SK-N-SH treated with all-trans-retinoic acid at 6 μM for 48 hours (cell line): ENCODE measurements at regions not wholly inside any gene's neighbourhood (a gene's known extent, or its start where the extent isn't known, plus 50 kb on each side); places are given as distances from the start of the nearest gene placed in this dataset.

Source experiments
- ATAC-seq: fragments of 200-7000 bp; cut with Tn5 transposase; 3 replicates; pipeline ENCODE4 v1.9.1; 2020; ENCODE audit warnings: mild to moderate bottlenecking, moderate library complexity
- ARNTL ChIP-seq: fragments of 450-650 bp; formaldehyde crosslinking; IDR thresholded peaks from 2 replicates; pipeline ENCODE4 v1.5.0; 2020; ENCODE audit warnings: low read depth, mild to moderate bottlenecking, moderate library complexity, borderline replicate concordance
- CREB5 ChIP-seq: fragments of 250-450 bp; sonication (Bioruptor Pico); IDR thresholded peaks from 2 replicates; pipeline ENCODE4 v1.5.1; 2020; ENCODE audit warnings: low read depth, mild to moderate bottlenecking, moderate library complexity
- CSRNP3 ChIP-seq: fragments of 250-450 bp; sonication (Bioruptor Pico); IDR thresholded peaks from 2 replicates; pipeline ENCODE4 v1.5.1; 2021; ENCODE audit warnings: mild to moderate bottlenecking, moderate library complexity
- ESRRG ChIP-seq: fragments of 250-450 bp; sonication (Bioruptor Pico); IDR thresholded peaks from 2 replicates; pipeline ENCODE4 v1.6.1; 2021; ENCODE audit warnings: mild to moderate bottlenecking
- GLIS3 ChIP-seq: fragments of 250-450 bp; sonication (Bioruptor Pico); IDR thresholded peaks from 2 replicates; pipeline ENCODE4 v1.5.0; 2020; ENCODE audit warnings: mild to moderate bottlenecking, moderate library complexity
- ISL1 ChIP-seq: fragments of 250-450 bp; sonication (Bioruptor Pico); IDR thresholded peaks from 2 replicates; pipeline ENCODE4 v2.1.2; 2022; ENCODE audit warnings: mild to moderate bottlenecking, moderate library complexity
- OSR1 ChIP-seq: fragments of 250-450 bp; sonication (Bioruptor Pico); IDR thresholded peaks from 2 replicates; pipeline ENCODE4 v1.8.0; 2022; ENCODE audit warnings: moderate library complexity, mild to moderate bottlenecking, inconsistent platforms
- PATZ1 ChIP-seq: fragments of 250-450 bp; sonication (Bioruptor Pico); IDR thresholded peaks from 2 replicates; pipeline ENCODE4 v1.8.0; 2020; ENCODE audit warnings: mild to moderate bottlenecking, moderate library complexity, borderline replicate concordance
- PPARA ChIP-seq: fragments of 250-450 bp; sonication (Bioruptor Pico); IDR thresholded peaks from 2 replicates; pipeline ENCODE4 v1.5.0; 2020; ENCODE audit warnings: mild to moderate bottlenecking, borderline replicate concordance
- RARB ChIP-seq: fragments of 250-450 bp; sonication (Bioruptor Pico); IDR thresholded peaks from 2 replicates; pipeline ENCODE4 v1.8.0; 2021; ENCODE audit warnings: mild to moderate bottlenecking, moderate library complexity
- TCF4 ChIP-seq: fragments of 250-450 bp; sonication (Bioruptor Pico); IDR thresholded peaks from 2 replicates; pipeline ENCODE4 v1.8.0; 2021; ENCODE audit warnings: mild to moderate bottlenecking, moderate library complexity, borderline replicate concordance
- TSHZ2 ChIP-seq: fragments of 250-450 bp; sonication (Bioruptor Pico); IDR thresholded peaks from 2 replicates; pipeline ENCODE4 v1.5.0; 2020; ENCODE audit warnings: mild to moderate bottlenecking, moderate library complexity
- ZC3H10 ChIP-seq: fragments of 250-450 bp; sonication (Bioruptor Pico); IDR thresholded peaks from 2 replicates; pipeline ENCODE4 v1.5.1; 2021; ENCODE audit warnings: mild to moderate bottlenecking, moderate library complexity
- ZFP3 ChIP-seq: fragments of 250-450 bp; sonication (Bioruptor Pico); IDR thresholded peaks from 2 replicates; pipeline ENCODE4 v1.5.0; 2020; ENCODE audit warnings: mild to moderate bottlenecking, moderate library complexity
- ZFP30 ChIP-seq: fragments of 450-650 bp; formaldehyde crosslinking; IDR thresholded peaks from 2 replicates; pipeline ENCODE4 v1.5.0; 2022; ENCODE audit warnings: mild to moderate bottlenecking, moderate library complexity
- ZNF565 ChIP-seq: fragments of 450-650 bp; formaldehyde crosslinking; conservative IDR thresholded peaks from 2 replicates; pipeline ENCODE4 v1.5.0; 2020; ENCODE audit warnings: low read depth, mild to moderate bottlenecking, moderate library complexity
- ZNF70 ChIP-seq: fragments of 450-650 bp; formaldehyde crosslinking; IDR thresholded peaks from 2 replicates; pipeline ENCODE4 v1.5.0; 2020; ENCODE audit warnings: mild to moderate bottlenecking, moderate library complexity
- ZNF8 ChIP-seq: fragments of 450-650 bp; formaldehyde crosslinking; IDR thresholded peaks from 2 replicates; pipeline ENCODE4 v1.5.0; 2020; ENCODE audit warnings: mild to moderate bottlenecking, moderate library complexity

- no peak for TF ChIP-seq PPARA (CRISPR knock-in tag)
- TF ChIP-seq GLIS3: no peak
- no peak for TF ChIP-seq ZNF70 (CRISPR knock-in tag)
- TF ChIP-seq TSHZ2 (CRISPR knock-in tag): no peak
These were observed 291.8 kb downstream of the SDHAF3 start (continued) for GRCh38 chr7:97409346-97409745.

- ATAC-seq: peak; percentile 60
- no peak for TF ChIP-seq CREB5 (CRISPR knock-in tag)
- TF ChIP-seq ZFP30 (CRISPR knock-in tag): no peak
- TF ChIP-seq ZC3H10 (CRISPR knock-in tag): no peak
- no peak for TF ChIP-seq OSR1 (CRISPR knock-in tag)
- no peak for TF ChIP-seq RARB (CRISPR knock-in tag)
- TF ChIP-seq ZNF8 (CRISPR knock-in tag): no peak
- no peak for TF ChIP-seq TCF4 (CRISPR knock-in tag)
- TF ChIP-seq PPARA (CRISPR knock-in tag): no peak
- no peak for TF ChIP-seq TSHZ2 (CRISPR knock-in tag)
These were observed 300.8 kb downstream of the SDHAF3 start for GRCh38 chr7:97418312-97418711.

- TF ChIP-seq ARNTL (CRISPR knock-in tag): no peak
- no peak for TF ChIP-seq ZFP3
- TF ChIP-seq ZC3H10 (CRISPR knock-in tag): no peak
- no peak for TF ChIP-seq ZNF565 (CRISPR knock-in tag)
- no peak for TF ChIP-seq CREB5 (CRISPR knock-in tag)
- TF ChIP-seq RARB (CRISPR knock-in tag): no peak
- no peak for TF ChIP-seq PATZ1
- no peak for TF ChIP-seq ISL1 (CRISPR knock-in tag)
- no peak for TF ChIP-seq ESRRG (CRISPR knock-in tag)
- TF ChIP-seq ZFP30 (CRISPR knock-in tag): no peak
- no peak for TF ChIP-seq PPARA (CRISPR knock-in tag)
- no peak for TF ChIP-seq TCF4 (CRISPR knock-in tag)
- no peak for TF ChIP-seq CSRNP3
- TF ChIP-seq, all 23 proteins: peak for 0
- ATAC-seq: no peak
These were observed 302.4 kb downstream of the SDHAF3 start for GRCh38 chr7:97419898-97420297.
